GM19395 (cell line): ENCODE measurements at regions not wholly inside any gene's neighbourhood (a gene's known extent, or its start where the extent isn't known, plus 50 kb on each side); places are given as distances from the start of the nearest gene placed in this dataset.

ENCODE experiments used
- ATAC-seq: cut with Tn5 transposase; IDR thresholded peaks from one replicate; pipeline ENCODE4 v1.9.1; 2021; ENCODE audit warnings: mild to moderate bottlenecking, moderate library complexity; ENCODE audit not compliant: unreplicated experiment

DNA sequence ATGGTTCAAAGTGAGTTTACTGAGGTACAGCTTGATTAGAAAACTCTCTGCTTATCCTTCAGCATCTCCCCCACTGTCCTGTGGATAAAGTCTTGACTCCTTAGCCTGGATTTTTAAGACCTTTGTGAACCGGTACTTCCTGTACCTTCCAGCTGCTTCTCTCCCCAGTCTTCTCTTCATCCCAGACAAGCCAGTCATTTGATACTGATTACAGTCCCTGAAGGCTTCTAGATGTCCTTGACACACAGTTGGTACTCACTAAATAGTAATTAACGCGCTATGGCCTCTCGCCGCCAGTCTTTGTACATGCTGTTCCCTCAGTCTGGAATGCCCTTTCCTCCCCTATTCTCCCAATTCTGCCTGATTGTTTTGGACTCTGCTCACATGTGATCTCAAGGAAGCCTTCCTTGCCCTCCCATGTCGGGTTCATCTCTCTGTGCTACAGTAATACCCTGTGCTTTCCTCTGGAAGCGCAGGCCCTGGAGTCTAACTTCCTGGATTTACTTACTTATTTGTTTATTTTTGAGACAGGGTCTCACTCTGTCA is 50.6 kb upstream of the PTGR2 start:
- ATAC-seq: no peak

DNA sequence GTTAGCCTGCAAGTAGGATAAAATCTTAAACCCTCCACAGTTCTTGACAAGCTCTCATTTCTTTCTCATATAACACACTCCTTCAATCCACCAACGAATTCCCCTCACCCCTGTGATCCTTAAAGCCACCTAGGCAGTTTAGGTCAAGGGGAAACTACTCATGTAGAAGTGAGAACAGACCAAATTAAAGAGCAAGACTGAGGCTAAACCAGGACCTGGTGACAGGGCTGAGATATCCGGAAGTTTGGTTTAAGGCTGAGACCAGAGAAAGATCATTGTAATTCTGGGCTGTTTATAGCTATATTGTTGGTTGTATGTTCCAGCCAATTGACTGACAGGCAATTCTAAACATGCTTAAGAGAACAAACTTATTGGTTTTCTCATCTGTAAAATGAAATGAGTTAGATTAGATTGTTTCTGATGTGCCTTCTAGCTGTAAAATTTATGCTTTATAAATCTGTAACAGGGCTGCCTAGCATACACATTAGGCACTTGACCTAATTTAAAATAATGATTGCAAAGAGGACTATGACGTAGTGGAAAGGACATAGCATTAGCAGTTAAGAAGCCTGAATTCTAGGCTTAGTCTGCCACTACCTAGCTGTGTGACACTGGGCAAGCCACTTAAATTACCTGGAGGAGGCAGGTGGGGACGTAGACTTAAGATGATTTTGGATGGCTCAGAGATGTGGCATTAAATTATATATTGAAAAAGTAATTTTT is 53.9 kb upstream of the PTGR2 start:
- peak; percentile 57 for ATAC-seq

GRCh38 chr14:73796893-73797542 is 54.6 kb upstream of the PTGR2 start:
- peak; percentile 47 for ATAC-seq

- ATAC-seq: no peak
Measured at GRCh38 chr14:73796415-73796814, 55.2 kb upstream of the PTGR2 start.

GRCh38 chr14:73795974-73796373 is 55.7 kb upstream of the PTGR2 start:
- no peak for ATAC-seq

- no peak for ATAC-seq
Measured at GRCh38 chr14:73795466-73795865, 56.2 kb upstream of the PTGR2 start.

GRCh38 chr14:73794146-73794545 is 57.5 kb upstream of the PTGR2 start:
- ATAC-seq: no peak

DNA sequence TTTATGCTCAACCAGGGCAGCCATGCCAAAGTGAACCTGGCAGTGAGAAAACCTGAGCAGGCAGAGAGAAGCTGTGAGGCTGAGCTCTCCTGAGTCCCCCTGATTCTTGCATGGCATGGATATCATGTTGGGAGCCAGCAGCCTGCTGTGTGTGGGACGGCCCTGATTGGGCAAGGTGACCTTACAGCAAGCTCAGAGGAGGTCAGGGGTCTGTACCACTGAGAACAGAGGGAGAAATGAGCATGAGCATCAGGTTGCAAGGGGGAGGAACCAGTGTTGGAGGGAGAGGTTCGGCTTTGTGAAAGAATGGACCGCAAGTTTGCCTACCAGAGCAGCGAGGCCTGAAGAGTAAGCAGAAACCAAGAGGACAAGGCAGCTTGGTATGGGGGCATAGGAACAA is 59.1 kb upstream of the PTGR2 start:
- no peak for ATAC-seq

DNA sequence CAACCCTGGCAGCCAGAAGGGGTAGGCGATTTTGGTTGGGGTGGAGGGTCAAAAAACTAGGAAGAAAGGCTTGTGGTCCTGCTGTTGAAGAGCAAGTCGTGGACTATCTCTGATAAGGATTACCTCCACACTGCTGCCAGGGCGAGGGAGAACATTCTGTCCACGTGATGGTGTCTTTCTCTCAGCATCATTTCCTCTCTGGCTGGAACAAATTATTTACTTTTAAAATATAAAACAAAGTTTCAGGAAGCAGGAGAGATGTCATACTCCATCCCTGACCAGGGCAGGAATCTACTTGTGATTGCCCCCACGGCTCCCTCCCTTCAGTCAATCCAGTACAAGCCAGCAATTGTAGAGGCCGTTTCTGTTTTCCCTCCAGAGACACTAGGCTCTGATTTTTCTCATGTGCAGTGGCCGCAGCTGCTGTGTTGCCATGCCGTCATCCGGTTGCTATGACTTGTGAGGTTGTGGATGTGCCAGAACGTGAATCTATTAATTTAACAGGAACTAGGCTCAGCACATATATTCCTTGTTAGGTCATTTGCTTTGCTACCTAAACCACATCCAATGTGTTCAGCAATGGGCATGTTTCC is 61.5 kb upstream of the PTGR2 start:
- ATAC-seq: no peak

GRCh38 chr14:73788701-73789551 is 62.7 kb upstream of the PTGR2 start:
- ATAC-seq: no peak

- ATAC-seq: no peak
Measured at GRCh38 chr14:73788317-73788598, 63.4 kb upstream of the PTGR2 start.

- ATAC-seq: peak; percentile 26
Measured at GRCh38 chr14:73787486-73788316, 63.9 kb upstream of the PTGR2 start.

- ATAC-seq: peak; percentile 40
Measured at GRCh38 chr14:73786636-73787485, 64.8 kb upstream of the PTGR2 start.

DNA sequence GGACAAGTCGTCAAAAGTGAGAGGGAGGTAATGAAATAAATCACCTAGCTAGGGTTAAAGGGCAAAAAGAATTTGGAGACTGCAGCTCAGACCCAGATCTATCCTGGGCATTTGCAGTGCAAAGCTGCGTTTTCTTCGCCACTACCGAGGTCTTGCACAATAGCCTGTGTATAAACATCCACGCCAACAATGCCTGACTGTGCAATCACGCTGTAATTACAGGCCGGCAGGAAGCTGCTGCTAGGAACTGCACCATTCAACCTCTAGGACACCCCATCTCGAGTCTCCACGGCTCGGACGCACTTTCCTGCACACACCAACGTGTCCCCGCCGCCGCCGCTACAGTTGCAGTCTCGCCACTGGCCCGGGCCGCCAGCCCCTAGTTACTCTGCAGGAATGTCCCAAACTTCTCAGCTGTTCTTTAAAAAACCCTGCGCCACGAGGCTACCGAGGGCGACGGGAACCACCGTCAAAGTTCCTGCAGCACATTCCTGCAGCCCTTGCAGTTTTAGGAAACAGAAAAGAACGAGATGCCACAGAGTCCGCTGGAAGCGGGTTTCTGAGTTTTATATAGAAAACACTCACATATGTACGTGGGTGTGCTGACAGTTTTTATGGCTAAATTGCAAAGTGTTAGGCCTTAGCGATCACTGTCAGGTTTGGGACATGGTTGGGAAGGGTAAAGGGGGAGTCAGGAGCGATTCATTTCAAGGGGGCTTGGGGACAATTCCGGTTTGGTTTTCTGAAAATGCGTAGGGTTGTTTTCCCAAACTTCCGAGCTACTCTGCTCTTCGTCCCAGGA is 65.6 kb upstream of the PTGR2 start:
- peak; percentile 45 for ATAC-seq

- ATAC-seq: no peak
Measured at GRCh38 chr14:73785336-73785833, 66.2 kb upstream of the PTGR2 start.

DNA sequence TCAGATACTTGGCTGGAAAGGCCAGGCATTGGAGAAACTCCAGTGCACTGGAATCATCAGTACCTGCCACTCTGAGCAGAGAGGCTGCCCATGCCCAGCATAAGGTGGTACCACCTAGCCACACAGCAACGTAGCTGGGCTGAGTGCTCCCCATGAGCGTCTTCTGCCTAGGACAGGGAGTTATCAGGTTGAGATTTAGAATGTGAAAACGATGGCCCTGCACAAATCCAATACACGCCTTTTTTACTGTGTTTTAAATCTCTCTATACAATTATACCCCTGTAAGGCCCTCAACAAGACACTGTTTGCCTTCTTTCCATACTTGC is 66.7 kb upstream of the PTGR2 start:
- ATAC-seq: no peak

- ATAC-seq: no peak
Measured at GRCh38 chr14:73784181-73784987, 67.2 kb upstream of the PTGR2 start.
